SU-DHL-6 (cell line): ENCODE measurements at regions not wholly inside any gene's neighbourhood (a gene's known extent, or its start where the extent isn't known, plus 50 kb on each side); places are given as distances from the start of the nearest gene placed in this dataset.

Source experiments
- CTCF ChIP-seq: fragments of 200-600 bp; sonication (generic); IDR thresholded peaks from one replicate; pipeline ENCODE4 v1.5.1; 2017; ENCODE audit warnings: antibody characterized with exemption, mild to moderate bottlenecking, low read length, moderate library complexity; ENCODE audit not compliant: insufficient read depth, poor library complexity, severe bottlenecking
- EZH2phosphoT487 ChIP-seq: fragments of 200-600 bp; sonication (generic), shearing (Covaris generic); conservative IDR thresholded peaks from 2 replicates; pipeline ENCODE4 v1.6.1; 2018; ENCODE audit warnings: mild to moderate bottlenecking, antibody characterized with exemption, low read length, moderate library complexity, mixed read lengths

DNA sequence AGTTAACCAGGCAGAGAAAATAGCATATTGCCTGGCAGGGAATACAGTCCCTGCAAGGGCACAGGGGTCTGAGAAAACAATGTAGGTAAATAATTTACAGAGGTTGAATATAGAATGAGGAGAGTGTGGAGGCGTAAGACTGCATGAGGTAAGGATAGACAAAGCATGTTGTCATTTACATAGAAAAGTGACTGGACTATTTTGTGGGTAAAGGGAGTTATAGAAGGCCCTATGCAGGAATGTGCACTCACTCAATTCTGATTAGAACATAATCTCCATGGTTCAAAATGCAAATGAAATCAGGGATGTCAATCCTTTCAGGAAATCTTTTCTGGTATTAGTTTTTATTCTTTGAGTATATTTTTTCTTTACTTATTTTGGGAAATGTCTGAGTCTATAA lies 285.7 kb upstream of the SALL1 start:
- TF ChIP-seq CTCF (no peak), EZH2phosphoT487 (no peak)
